Endometrial microvascular endothelial cells (primary cell): ENCODE measurements at regions not wholly inside any gene's neighbourhood (a gene's known extent, or its start where the extent isn't known, plus 50 kb on each side); places are given as distances from the start of the nearest gene placed in this dataset.
"Not testable (repeated sequence)": the region's sequence is repeated elsewhere in the genome, so short reads cannot be mapped to it uniquely, and the experiment has no call there.

ENCODE experiments used
- in situ Hi-C: cut with HindIII; loops from 2 replicates; pipeline ENCODE4 v1.10.0; 2017; ENCODE audit warnings: low sequenced_read_pairs, low pct_unique_long_range_greater_than_20kb; ENCODE audit errors: inconsistent ontology term

DNA sequence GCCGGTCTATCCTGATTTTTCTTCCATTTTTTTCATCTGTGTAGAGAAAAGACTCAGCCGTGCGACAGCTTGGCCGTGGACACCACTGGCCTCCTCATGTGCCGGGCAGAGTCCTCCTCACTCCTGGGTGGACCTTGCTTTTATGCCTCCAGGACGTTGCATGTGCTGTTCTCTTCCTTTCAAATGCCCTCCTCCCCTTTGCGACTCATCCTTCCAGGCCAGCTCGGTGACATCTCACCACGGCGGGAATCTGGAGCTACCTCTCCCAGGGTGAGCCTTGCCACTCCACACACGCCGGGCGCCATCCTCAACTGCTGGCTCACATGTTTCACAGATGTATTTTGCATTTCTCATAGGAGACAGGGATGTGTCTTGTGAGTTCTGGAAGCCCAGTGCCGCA is 198.5 kb upstream of the HDAC4 start:
- in situ Hi-C loops, result no loop called here

DNA sequence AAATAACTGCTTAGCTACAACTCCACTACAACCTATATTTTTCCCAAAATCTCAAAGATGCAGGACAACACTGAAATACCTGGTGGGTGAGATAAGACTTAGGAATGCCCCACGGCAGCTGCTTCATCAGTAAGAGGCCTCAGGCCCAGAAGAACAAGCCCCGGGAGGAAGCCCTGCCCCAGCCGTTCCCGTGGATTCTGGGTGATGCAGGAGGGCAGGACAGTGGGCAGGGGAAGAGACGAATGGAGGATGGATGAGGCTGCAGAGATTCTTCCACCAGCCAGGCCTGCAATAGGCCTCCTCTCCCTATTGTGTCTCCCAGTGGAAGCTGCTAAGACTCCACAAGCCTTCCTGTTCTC is 197.9 kb upstream of the HDAC4 start:
- in situ Hi-C loops, result no loop called here

DNA sequence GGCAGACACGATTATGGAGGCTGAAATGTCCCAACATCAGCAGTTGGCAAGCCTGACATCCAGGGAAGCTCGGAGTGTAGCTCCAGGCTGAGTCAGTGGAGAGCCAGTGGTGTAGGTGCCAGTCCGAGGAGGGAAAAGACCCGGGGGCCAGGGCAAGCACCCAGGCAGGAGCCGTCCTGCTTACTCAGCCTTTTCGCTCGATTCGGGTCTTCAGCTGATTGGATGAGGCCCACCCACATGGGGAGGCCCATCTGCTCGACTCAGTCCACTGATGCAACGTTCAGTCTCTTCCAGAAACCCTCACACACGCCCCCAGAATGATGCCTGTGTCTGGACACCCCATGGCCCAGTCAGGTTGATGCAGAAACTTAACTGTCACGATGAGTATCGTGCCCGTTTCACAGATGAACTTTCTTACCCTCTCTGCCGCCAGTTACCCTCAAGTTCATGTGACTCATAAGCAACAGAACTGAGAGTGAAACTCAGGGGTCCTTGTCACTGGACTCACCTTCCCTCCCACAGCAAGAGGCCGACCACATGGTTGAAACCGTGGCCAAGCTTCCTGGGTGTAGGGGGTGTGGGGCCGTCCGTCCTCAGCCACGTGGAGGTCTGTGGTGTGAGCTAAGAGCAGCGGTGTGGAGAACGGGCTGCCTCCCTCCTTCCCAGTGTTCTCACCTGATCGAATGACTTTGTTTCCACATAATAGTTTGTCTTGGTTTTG is 197.4 kb upstream of the HDAC4 start:
- in situ Hi-C loops, result no loop called here

DNA sequence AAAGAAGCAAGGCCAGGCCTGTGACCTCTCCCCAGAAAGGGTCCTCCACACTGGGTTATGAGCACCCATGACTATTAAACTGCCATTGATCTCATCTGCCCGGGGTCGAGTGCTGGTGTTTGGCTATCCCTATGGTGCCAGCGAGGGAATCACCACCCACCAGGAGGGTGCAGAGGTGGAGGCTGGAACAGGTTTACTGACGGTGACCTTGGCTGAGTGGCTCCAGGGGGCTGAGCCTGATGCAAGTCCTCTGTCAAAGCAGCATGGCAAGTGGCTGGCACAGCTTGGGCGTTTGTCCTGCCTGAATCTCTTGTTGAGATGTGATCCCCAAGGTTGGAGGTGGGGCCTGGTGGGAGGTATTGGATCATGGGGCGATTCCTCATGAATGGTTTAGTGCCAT is 196.4 kb upstream of the HDAC4 start:
- in situ Hi-C loops, result no loop called here

- in situ Hi-C loops, result no loop called here
Measured at GRCh38 chr2:239596792-239597191, 196.0 kb upstream of the HDAC4 start.

DNA sequence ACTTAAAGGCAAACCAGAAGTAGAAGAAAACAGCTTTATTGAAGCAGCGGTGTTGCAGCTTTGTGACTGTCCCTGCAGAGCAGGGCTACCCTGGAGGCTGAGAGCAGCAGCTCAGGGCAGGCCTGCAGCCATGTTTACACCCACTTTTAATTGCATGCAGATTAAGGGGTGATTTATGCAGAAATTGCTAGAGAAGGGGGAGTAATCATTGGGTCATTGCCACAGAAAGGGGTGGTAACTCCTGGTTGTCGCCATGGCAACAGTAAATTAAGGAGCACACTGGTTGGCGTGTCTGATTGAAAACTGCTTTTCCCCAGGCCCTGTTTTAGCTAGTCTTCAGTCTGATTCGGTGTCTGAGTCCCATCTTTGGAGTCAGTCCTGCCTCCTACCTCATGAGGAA is 195.4 kb upstream of the HDAC4 start:
- in situ Hi-C loops, result no loop called here

GRCh38 chr2:239595726-239596125 is 194.9 kb upstream of the HDAC4 start:
- in situ Hi-C loops, result no loop called here

DNA sequence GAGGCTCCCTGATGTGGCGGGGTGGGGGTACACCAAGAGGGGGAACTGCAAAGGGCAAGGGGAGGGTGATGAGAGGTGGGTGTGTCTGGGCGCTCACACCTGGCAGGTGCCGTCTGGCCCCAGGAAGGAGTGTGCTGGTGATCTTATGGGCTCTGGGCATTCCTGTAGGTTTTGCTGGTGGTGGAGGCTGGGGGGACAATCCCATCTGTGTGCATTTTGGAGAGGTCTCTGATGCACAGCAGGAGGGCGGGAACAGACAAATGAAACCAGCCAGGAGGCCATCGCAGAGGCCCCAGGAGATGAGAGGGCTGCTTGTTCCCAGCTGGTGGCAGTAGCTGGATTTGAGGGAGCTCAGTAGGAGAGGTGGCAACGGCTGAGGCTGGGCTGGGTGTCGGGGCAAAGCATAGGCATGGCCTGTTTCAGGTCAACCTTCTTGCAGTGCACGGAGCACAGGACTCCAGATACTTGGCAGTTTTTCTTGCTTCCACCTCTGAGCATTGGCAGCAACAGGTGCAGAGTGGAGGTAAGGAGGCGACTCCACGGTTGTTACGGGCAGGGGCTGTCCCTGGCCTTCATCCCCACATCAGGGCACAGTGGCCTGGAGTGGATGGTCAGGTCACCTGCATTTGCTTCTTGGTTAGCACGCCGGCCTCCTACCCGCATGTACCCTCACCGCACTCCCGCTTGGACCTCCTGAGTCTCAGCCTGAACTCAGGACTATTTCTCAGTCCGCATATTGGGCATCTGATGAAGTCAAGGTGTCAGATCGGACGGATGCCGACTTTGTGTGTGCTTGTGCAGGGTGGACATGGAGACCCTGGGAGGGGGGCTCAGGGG is 194.2 kb upstream of the HDAC4 start:
- in situ Hi-C loops, result no loop called here

DNA sequence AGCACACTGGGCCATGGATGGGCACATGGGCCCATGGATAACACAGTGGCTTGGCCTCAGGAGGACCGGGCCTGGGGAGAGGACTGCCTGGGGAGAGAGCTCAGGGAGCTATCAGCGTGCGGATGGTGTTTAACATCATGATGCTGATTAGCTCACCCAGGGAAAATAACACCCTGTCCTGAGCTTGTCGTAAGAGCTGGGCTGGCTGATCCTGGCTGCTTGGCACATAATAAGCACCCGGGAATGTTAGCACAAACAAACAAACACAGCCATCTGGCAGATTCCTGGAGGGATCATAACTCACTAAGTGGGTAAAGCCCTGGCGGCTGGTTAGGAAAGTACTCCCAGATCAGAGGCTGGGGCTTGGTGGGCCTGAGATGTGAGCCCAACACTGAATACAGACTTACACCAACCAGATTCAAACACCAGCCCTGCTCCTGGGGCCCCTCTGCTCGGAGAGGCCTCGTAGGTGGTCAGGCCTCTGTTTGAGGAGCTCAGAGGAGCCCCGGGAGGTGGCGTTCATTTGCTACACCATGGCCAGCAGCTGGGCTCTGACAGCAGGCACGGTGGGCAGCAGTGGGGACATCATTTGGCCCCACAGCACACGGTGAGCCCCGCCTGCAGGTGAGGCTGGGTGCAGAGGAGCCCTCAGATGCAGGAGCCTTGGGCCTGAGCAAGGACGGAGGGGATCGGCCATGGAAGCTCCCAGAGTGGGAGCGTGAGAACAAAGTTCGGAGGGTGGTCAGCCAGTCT is 193.4 kb upstream of the HDAC4 start:
- in situ Hi-C loops, result no loop called here

GRCh38 chr2:239593455-239593854 is 192.6 kb upstream of the HDAC4 start:
- in situ Hi-C loops, result no loop called here

DNA sequence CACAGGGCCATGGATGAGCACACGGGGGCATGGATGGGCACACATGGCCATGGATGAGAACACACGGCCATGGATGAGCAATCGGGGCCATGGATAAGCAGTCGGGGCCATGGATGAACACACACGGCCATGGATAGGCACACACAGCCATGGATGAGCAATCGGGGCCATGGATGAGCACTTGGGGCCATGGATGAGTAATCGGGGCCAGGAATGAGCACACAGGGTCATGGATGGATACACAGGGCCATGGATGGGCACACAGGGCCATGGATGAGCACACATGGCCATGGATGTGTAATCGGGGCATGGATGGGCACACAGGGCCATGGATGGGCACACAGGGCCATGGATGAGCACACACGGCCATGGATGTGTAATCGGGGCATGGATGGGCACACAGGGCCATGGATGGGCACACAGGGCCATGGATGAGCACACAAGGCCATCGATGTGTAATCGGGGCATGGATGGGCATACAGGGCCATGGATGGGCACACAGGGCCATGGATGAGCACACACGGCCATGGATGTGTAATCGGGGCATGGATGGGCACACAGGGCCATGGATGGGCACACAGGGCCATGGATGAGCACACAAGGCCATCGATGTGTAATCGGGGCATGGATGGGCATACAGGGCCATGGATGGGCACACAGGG is 191.9 kb upstream of the HDAC4 start:
- in situ Hi-C loops, result not testable (repeated sequence)

DNA sequence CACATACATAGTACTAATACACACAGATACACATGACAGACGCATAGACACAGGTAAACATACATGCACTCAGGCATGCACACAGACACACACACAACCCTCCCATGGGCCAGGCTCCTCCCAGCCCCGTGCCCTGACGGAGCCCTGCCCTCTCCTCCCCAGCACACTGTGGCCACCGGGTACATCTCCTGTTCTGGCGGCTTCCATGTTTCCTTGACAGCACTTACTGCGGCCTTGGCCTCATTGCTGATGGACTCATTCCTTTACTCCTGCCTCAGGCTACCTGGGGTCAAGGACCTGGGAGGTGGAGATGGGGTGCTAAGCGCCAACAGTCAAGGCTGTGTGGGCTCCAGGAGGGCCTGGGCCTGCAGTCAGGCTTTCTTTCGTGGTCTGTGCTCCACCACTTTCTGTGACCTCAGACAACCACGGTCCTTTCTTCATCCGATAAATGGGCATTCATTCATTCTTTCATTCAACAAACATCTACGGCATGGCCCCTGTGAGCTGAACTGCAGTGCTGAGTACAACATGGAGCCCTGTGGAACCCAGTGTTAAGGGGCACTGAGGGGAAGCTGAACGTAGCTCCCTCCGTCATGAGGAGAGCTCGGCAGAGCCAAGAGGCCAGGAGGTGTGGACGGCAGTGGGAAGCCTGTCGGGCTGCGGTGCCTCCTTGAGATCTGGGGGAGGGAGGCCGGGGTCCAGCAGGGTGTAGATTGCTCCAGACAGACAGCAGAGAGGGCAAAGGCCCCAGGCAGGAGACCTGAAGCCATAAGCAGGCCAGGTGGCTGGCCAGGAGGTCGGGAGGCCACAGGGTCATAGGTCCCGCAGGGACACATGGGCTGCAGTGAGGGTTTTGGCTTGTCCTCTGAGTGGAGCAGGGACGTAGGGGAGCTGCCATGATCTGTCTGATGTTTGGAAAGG is 190.4 kb upstream of the HDAC4 start:
- in situ Hi-C loops, result no loop called here

DNA sequence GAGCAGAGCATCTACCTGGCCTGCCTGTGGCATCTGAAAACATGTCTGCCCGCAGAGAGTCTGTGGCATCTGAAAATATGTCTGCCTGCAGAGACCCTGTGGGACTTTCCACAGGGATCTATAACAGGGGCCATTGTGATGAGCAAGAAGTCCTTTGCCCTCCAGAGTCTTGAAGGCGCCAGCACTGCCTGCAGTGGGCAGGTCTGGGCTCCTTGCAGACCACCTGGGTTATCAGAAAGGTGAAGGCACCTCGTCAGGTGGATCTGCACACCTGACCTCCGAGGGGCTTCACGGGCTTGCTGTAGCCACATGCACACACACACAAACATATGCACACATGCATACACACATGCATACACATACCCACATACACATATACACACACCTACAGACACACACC is 189.5 kb upstream of the HDAC4 start:
- in situ Hi-C loops, result no loop called here

GRCh38 chr2:239589833-239590232 is 189.0 kb upstream of the HDAC4 start:
- in situ Hi-C loops, result no loop called here

DNA sequence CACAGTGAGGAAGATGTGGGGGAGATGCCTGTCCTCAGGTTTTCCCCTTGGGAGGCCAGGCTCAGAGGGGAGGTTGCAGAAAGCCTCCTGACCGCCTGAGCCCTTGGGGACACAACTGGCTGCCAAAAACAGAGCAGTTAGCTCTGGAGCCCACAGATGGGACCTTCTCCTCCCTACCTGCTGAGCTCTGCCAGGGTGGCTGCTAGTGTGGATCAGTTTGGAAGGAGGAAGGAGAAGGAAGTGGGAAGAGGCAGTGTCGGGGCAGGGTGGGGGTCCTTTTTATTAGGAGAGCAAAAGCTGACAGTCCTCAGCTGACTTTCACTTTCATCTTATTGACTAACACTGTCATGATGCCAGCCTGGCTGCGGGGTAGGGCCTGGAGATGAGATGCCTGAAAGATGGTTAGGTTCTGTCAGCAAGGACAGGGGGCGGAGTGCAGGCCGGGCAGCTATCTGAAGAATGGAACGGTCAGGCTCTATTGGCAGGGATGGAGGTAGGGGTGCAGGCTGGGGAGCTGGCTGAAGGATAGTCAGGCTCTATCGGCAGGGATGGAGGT is 188.5 kb upstream of the HDAC4 start:
- in situ Hi-C loops, result no loop called here

- in situ Hi-C loops, result no loop called here
Measured at GRCh38 chr2:239588451-239589269, 187.8 kb upstream of the HDAC4 start.

GRCh38 chr2:239587841-239588240 is 187.0 kb upstream of the HDAC4 start:
- in situ Hi-C loops, result no loop called here
